NCI-H345 (cell line): ENCODE measurements at regions not wholly inside any gene's neighbourhood (a gene's known extent, or its start where the extent isn't known, plus 50 kb on each side); places are given as distances from the start of the nearest gene placed in this dataset.
A peak's percentile ranks its signal among the peaks of the same experiment; 100 is the strongest.

Source experiments
- DNase-seq: peaks from one replicate; lab custom pipeline; 2025; lab: John Stamatoyannopoulos, UW

- DNase-seq, result no peak
Observed at GRCh38 chrX:109931677-109932076, 71.2 kb upstream of the TMEM164 start.

GRCh38 chrX:109934434-109934833, 68.5 kb upstream of the TMEM164 start:
- no peak for DNase-seq

GRCh38 chrX:109934935-109935334, 68.0 kb upstream of the TMEM164 start:
- DNase-seq, result no peak

GRCh38 chrX:109936114-109936513, 66.8 kb upstream of the TMEM164 start:
- no peak for DNase-seq

- no peak for DNase-seq
Observed at GRCh38 chrX:109936598-109936997, 66.3 kb upstream of the TMEM164 start.

GRCh38 chrX:109939498-109939897, 63.4 kb upstream of the TMEM164 start:
- no peak for DNase-seq

GRCh38 chrX:109940411-109940810, 62.5 kb upstream of the TMEM164 start:
- no peak for DNase-seq

GRCh38 chrX:109943092-109943739, 59.7 kb upstream of the TMEM164 start:
- DNase-seq, result peak; percentile 53

- peak; percentile 53 for DNase-seq
Observed at GRCh38 chrX:109943740-109944092, 59.2 kb upstream of the TMEM164 start.

GRCh38 chrX:109952050-109952449, 50.9 kb upstream of the TMEM164 start:
- no peak for DNase-seq

GRCh38 chrX:109952985-109953905, 49.7 kb upstream of the TMEM164 start:
- DNase-seq, result no peak
